HG03571 (cell line): ENCODE measurements at regions not wholly inside any gene's neighbourhood (a gene's known extent, or its start where the extent isn't known, plus 50 kb on each side); places are given as distances from the start of the nearest gene placed in this dataset.
"Not testable (repeated sequence)": the region's sequence is repeated elsewhere in the genome, so short reads cannot be mapped to it uniquely, and the experiment has no call there.

ENCODE experiments used
- ATAC-seq: cut with Tn5 transposase; IDR thresholded peaks from one replicate; pipeline ENCODE4 v1.9.1; 2021; ENCODE audit not compliant: unreplicated experiment

GRCh38 chr4:66568001-66568400 lies 897.7 kb upstream of the EPHA5 start:
- ATAC-seq, result no peak

GRCh38 chr4:66567551-66567950 lies 897.3 kb upstream of the EPHA5 start:
- ATAC-seq, result no peak

- no peak for ATAC-seq
These were observed 895.5 kb upstream of the EPHA5 start for GRCh38 chr4:66565801-66566200.

GRCh38 chr4:66564901-66565651 lies 894.8 kb upstream of the EPHA5 start:
- no peak for ATAC-seq

GRCh38 chr4:66562276-66562806 lies 892.1 kb upstream of the EPHA5 start:
- ATAC-seq, result no peak

- not testable (repeated sequence) for ATAC-seq
These were observed 891.3 kb upstream of the EPHA5 start for GRCh38 chr4:66561465-66562053.

- no peak for ATAC-seq
These were observed 888.4 kb upstream of the EPHA5 start for GRCh38 chr4:66558651-66559050.

- no peak for ATAC-seq
These were observed 886.5 kb upstream of the EPHA5 start for GRCh38 chr4:66556651-66557278.

- ATAC-seq, result no peak
These were observed 885.0 kb upstream of the EPHA5 start for GRCh38 chr4:66555301-66555700.

GRCh38 chr4:66554826-66555225 lies 884.5 kb upstream of the EPHA5 start:
- no peak for ATAC-seq

GRCh38 chr4:66545301-66545700 lies 875.0 kb upstream of the EPHA5 start:
- ATAC-seq, result not testable (repeated sequence)

GRCh38 chr4:66544281-66544680 lies 874.0 kb upstream of the EPHA5 start:
- no peak for ATAC-seq

- no peak for ATAC-seq
These were observed 869.5 kb upstream of the EPHA5 start for GRCh38 chr4:66539745-66540144.

GRCh38 chr4:66524781-66525180 lies 854.5 kb upstream of the EPHA5 start:
- no peak for ATAC-seq

- no peak for ATAC-seq
These were observed 852.0 kb upstream of the EPHA5 start for GRCh38 chr4:66522244-66522643.

- ATAC-seq, result no peak
These were observed 846.7 kb upstream of the EPHA5 start for GRCh38 chr4:66516940-66517339.

- no peak for ATAC-seq
These were observed 836.7 kb upstream of the EPHA5 start for GRCh38 chr4:66506985-66507384.

- ATAC-seq, result no peak
These were observed 831.7 kb upstream of the EPHA5 start for GRCh38 chr4:66501997-66502396.

- ATAC-seq, result no peak
These were observed 820.4 kb upstream of the EPHA5 start for GRCh38 chr4:66490729-66491128.

GRCh38 chr4:66489783-66490452 lies 819.6 kb upstream of the EPHA5 start:
- no peak for ATAC-seq

GRCh38 chr4:66489370-66489769 lies 819.1 kb upstream of the EPHA5 start:
- no peak for ATAC-seq

- ATAC-seq, result no peak
These were observed 815.8 kb upstream of the EPHA5 start for GRCh38 chr4:66486068-66486467.
